ENCODE measurements at regions not wholly inside any gene's neighbourhood (a gene's known extent, or its start where the extent isn't known, plus 50 kb on each side); places are given as distances from the start of the nearest gene placed in this dataset.

- H3K9me3 ChIP-seq (ENCODE audit: control insufficient read depth in 2 of 2, low read length in 2 of 2): no peaks in the 10 kb centered on the region
- H3K9ac ChIP-seq (ENCODE audit: low read depth in 1 of 2, low read length in 2 of 2): no peak overlapping the region
- no peaks in the 10 kb centered on the region for H3K27me3 ChIP-seq (ENCODE audit: control insufficient read depth in 2 of 2, insufficient read depth in 2 of 2, low read length in 2 of 2)
- no peak overlapping the region for H3K4me3 ChIP-seq (ENCODE audit: low read length in 2 of 2)
- H3K4me1 ChIP-seq (ENCODE audit: control insufficient read depth in 2 of 2, insufficient read depth in 2 of 2, low read length in 2 of 2): no peaks in the 10 kb centered on the region
- H3K36me3 ChIP-seq (ENCODE audit: control insufficient read depth in 2 of 2, insufficient read depth in 2 of 2, low read length in 2 of 2): no peaks in the 10 kb centered on the region
- no peak overlapping the region for H3K27ac ChIP-seq (ENCODE audit: low read depth in 2 of 2, low read length in 2 of 2)
Measured at GRCh38 chr3:162213956-162214355, 717.3 kb downstream of the OTOL1 start.

- Histone ChIP-seq H3K9ac (ENCODE audit: low read depth in 1 of 2, low read length in 2 of 2) (no peak overlapping the region), H3K4me1 (ENCODE audit: control insufficient read depth in 2 of 2, insufficient read depth in 2 of 2, low read length in 2 of 2) (no peaks in the 10 kb centered on the region), H3K4me3 (ENCODE audit: low read length in 2 of 2) (no peak overlapping the region), H3K36me3 (ENCODE audit: control insufficient read depth in 2 of 2, insufficient read depth in 2 of 2, low read length in 2 of 2) (no peaks in the 10 kb centered on the region), H3K27ac (ENCODE audit: low read depth in 2 of 2, low read length in 2 of 2) (no peak overlapping the region), H3K9me3 (ENCODE audit: control insufficient read depth in 2 of 2, low read length in 2 of 2) (no peaks in the 10 kb centered on the region), H3K27me3 (ENCODE audit: control insufficient read depth in 2 of 2, insufficient read depth in 2 of 2, low read length in 2 of 2) (no peaks in the 10 kb centered on the region)
Measured at GRCh38 chr3:162217647-162218046, 721.0 kb downstream of the OTOL1 start.

- H3K27me3 ChIP-seq (ENCODE audit: control insufficient read depth in 2 of 2, insufficient read depth in 2 of 2, low read length in 2 of 2): no peaks in the 10 kb centered on the region
- no peak overlapping the region for H3K4me3 ChIP-seq (ENCODE audit: low read length in 2 of 2)
- H3K27ac ChIP-seq (ENCODE audit: low read depth in 2 of 2, low read length in 2 of 2): no peak overlapping the region
- no peak overlapping the region for H3K9ac ChIP-seq (ENCODE audit: low read depth in 1 of 2, low read length in 2 of 2)
- no peaks in the 10 kb centered on the region for H3K4me1 ChIP-seq (ENCODE audit: control insufficient read depth in 2 of 2, insufficient read depth in 2 of 2, low read length in 2 of 2)
- no peaks in the 10 kb centered on the region for H3K36me3 ChIP-seq (ENCODE audit: control insufficient read depth in 2 of 2, insufficient read depth in 2 of 2, low read length in 2 of 2)
- no peaks in the 10 kb centered on the region for H3K9me3 ChIP-seq (ENCODE audit: control insufficient read depth in 2 of 2, low read length in 2 of 2)
Measured at GRCh38 chr3:162218479-162218878, 721.9 kb downstream of the OTOL1 start.

- Histone ChIP-seq H3K9me3 (ENCODE audit: control insufficient read depth in 2 of 2, low read length in 2 of 2) (no peaks in the 10 kb centered on the region), H3K27me3 (ENCODE audit: control insufficient read depth in 2 of 2, insufficient read depth in 2 of 2, low read length in 2 of 2) (no peaks in the 10 kb centered on the region), H3K36me3 (ENCODE audit: control insufficient read depth in 2 of 2, insufficient read depth in 2 of 2, low read length in 2 of 2) (no peaks in the 10 kb centered on the region), H3K9ac (ENCODE audit: low read depth in 1 of 2, low read length in 2 of 2) (no peak overlapping the region), H3K4me3 (ENCODE audit: low read length in 2 of 2) (no peak overlapping the region), H3K4me1 (ENCODE audit: control insufficient read depth in 2 of 2, insufficient read depth in 2 of 2, low read length in 2 of 2) (no peaks in the 10 kb centered on the region), H3K27ac (ENCODE audit: low read depth in 2 of 2, low read length in 2 of 2) (no peak overlapping the region)
Measured at GRCh38 chr3:162224746-162225145, 728.1 kb downstream of the OTOL1 start.

- no peaks in the 10 kb centered on the region for H3K36me3 ChIP-seq (ENCODE audit: control insufficient read depth in 2 of 2, insufficient read depth in 2 of 2, low read length in 2 of 2)
- no peak overlapping the region for H3K9ac ChIP-seq (ENCODE audit: low read depth in 1 of 2, low read length in 2 of 2)
- H3K9me3 ChIP-seq (ENCODE audit: control insufficient read depth in 2 of 2, low read length in 2 of 2): no peaks in the 10 kb centered on the region
- no peaks in the 10 kb centered on the region for H3K4me1 ChIP-seq (ENCODE audit: control insufficient read depth in 2 of 2, insufficient read depth in 2 of 2, low read length in 2 of 2)
- no peak overlapping the region for H3K27ac ChIP-seq (ENCODE audit: low read depth in 2 of 2, low read length in 2 of 2)
- no peaks in the 10 kb centered on the region for H3K27me3 ChIP-seq (ENCODE audit: control insufficient read depth in 2 of 2, insufficient read depth in 2 of 2, low read length in 2 of 2)
- H3K4me3 ChIP-seq (ENCODE audit: low read length in 2 of 2): no peak overlapping the region
Measured at GRCh38 chr3:162236949-162237348, 740.3 kb downstream of the OTOL1 start.

GRCh38 chr3:162250782-162251181, 754.2 kb downstream of the OTOL1 start:
- Histone ChIP-seq H3K36me3 (ENCODE audit: control insufficient read depth in 2 of 2, insufficient read depth in 2 of 2, low read length in 2 of 2) (no peaks in the 10 kb centered on the region), H3K27ac (ENCODE audit: low read depth in 2 of 2, low read length in 2 of 2) (no peak overlapping the region), H3K4me3 (ENCODE audit: low read length in 2 of 2) (no peak overlapping the region), H3K9ac (ENCODE audit: low read depth in 1 of 2, low read length in 2 of 2) (no peak overlapping the region), H3K9me3 (ENCODE audit: control insufficient read depth in 2 of 2, low read length in 2 of 2) (no peaks in the 10 kb centered on the region), H3K27me3 (ENCODE audit: control insufficient read depth in 2 of 2, insufficient read depth in 2 of 2, low read length in 2 of 2) (no peaks in the 10 kb centered on the region), H3K4me1 (ENCODE audit: control insufficient read depth in 2 of 2, insufficient read depth in 2 of 2, low read length in 2 of 2) (no peaks in the 10 kb centered on the region)

- Histone ChIP-seq H3K27me3 (ENCODE audit: control insufficient read depth in 2 of 2, insufficient read depth in 2 of 2, low read length in 2 of 2) (no peaks in the 10 kb centered on the region), H3K9ac (ENCODE audit: low read depth in 1 of 2, low read length in 2 of 2) (no peak overlapping the region), H3K4me1 (ENCODE audit: control insufficient read depth in 2 of 2, insufficient read depth in 2 of 2, low read length in 2 of 2) (no peaks in the 10 kb centered on the region), H3K4me3 (ENCODE audit: low read length in 2 of 2) (no peak overlapping the region), H3K36me3 (ENCODE audit: control insufficient read depth in 2 of 2, insufficient read depth in 2 of 2, low read length in 2 of 2) (no peaks in the 10 kb centered on the region), H3K27ac (ENCODE audit: low read depth in 2 of 2, low read length in 2 of 2) (no peak overlapping the region), H3K9me3 (ENCODE audit: control insufficient read depth in 2 of 2, low read length in 2 of 2) (no peaks in the 10 kb centered on the region)
Measured at GRCh38 chr3:162262129-162262528, 765.5 kb downstream of the OTOL1 start.

- Histone ChIP-seq H3K27ac (ENCODE audit: low read depth in 2 of 2, low read length in 2 of 2) (no peak overlapping the region), H3K27me3 (ENCODE audit: control insufficient read depth in 2 of 2, insufficient read depth in 2 of 2, low read length in 2 of 2) (no peaks in the 10 kb centered on the region)
Measured at GRCh38 chr3:162263596-162263995, 767.0 kb downstream of the OTOL1 start.

GRCh38 chr3:162269636-162270458, 773.2 kb downstream of the OTOL1 start:
- H3K36me3 ChIP-seq (ENCODE audit: control insufficient read depth in 2 of 2, insufficient read depth in 2 of 2, low read length in 2 of 2): no peaks in the 10 kb centered on the region
- H3K4me1 ChIP-seq (ENCODE audit: control insufficient read depth in 2 of 2, insufficient read depth in 2 of 2, low read length in 2 of 2): no peaks in the 10 kb centered on the region
- peaks cover 0 to 4% of the 10 kb centered on the region in 2 donors for H3K9me3 ChIP-seq (ENCODE audit: control insufficient read depth in 2 of 2, low read length in 2 of 2)
- no peak overlapping the region for H3K4me3 ChIP-seq (ENCODE audit: low read length in 2 of 2)
- no peak overlapping the region for H3K27ac ChIP-seq (ENCODE audit: low read depth in 2 of 2, low read length in 2 of 2)
- H3K27me3 ChIP-seq (ENCODE audit: control insufficient read depth in 2 of 2, insufficient read depth in 2 of 2, low read length in 2 of 2): no peaks in the 10 kb centered on the region
- no peak overlapping the region for H3K9ac ChIP-seq (ENCODE audit: low read depth in 1 of 2, low read length in 2 of 2)

More at GRCh38 chr3:162263596-162263995, 767.0 kb downstream of the OTOL1 start:
- no peaks in the 10 kb centered on the region for H3K9me3 ChIP-seq (ENCODE audit: control insufficient read depth in 2 of 2, low read length in 2 of 2)
- H3K36me3 ChIP-seq (ENCODE audit: control insufficient read depth in 2 of 2, insufficient read depth in 2 of 2, low read length in 2 of 2): no peaks in the 10 kb centered on the region
- H3K4me3 ChIP-seq (ENCODE audit: low read length in 2 of 2): no peak overlapping the region
- no peak overlapping the region for H3K9ac ChIP-seq (ENCODE audit: low read depth in 1 of 2, low read length in 2 of 2)
- no peaks in the 10 kb centered on the region for H3K4me1 ChIP-seq (ENCODE audit: control insufficient read depth in 2 of 2, insufficient read depth in 2 of 2, low read length in 2 of 2)

GRCh38 chr3:162274070-162274469, 777.5 kb downstream of the OTOL1 start:
- peaks cover 0 to 4% of the 10 kb centered on the region in 2 donors for H3K9me3 ChIP-seq (ENCODE audit: control insufficient read depth in 2 of 2, low read length in 2 of 2)
- no peak overlapping the region for H3K9ac ChIP-seq (ENCODE audit: low read depth in 1 of 2, low read length in 2 of 2)
- H3K27me3 ChIP-seq (ENCODE audit: control insufficient read depth in 2 of 2, insufficient read depth in 2 of 2, low read length in 2 of 2): no peaks in the 10 kb centered on the region
- no peak overlapping the region for H3K4me3 ChIP-seq (ENCODE audit: low read length in 2 of 2)
- no peak overlapping the region for H3K27ac ChIP-seq (ENCODE audit: low read depth in 2 of 2, low read length in 2 of 2)
- H3K36me3 ChIP-seq (ENCODE audit: control insufficient read depth in 2 of 2, insufficient read depth in 2 of 2, low read length in 2 of 2): no peaks in the 10 kb centered on the region
- H3K4me1 ChIP-seq (ENCODE audit: control insufficient read depth in 2 of 2, insufficient read depth in 2 of 2, low read length in 2 of 2): no peaks in the 10 kb centered on the region
